ENCODE measurements at regions not wholly inside any gene's neighbourhood (a gene's known extent, or its start where the extent isn't known, plus 50 kb on each side); places are given as distances from the start of the nearest gene placed in this dataset.

GRCh38 chr4:10773010-10773409 is 88.4 kb upstream of the CLNK start:
- H3K27me3 Mint-ChIP-seq = no peaks in the 10 kb centered on the region
- no peak overlapping the region for H3K27ac Mint-ChIP-seq
- intact Hi-C loops (cut with micrococcal nuclease) = no loop called here
- no peaks in the 10 kb centered on the region for H3K36me3 Mint-ChIP-seq (ENCODE audit: low read depth)
- no peak for DNase-seq
- no peak overlapping the region for H3K4me3 Mint-ChIP-seq
- peaks cover 7% of the 10 kb centered on the region for H3K9me3 Mint-ChIP-seq
- no peaks in the 10 kb centered on the region for H3K4me1 Mint-ChIP-seq

GRCh38 chr4:10765386-10765785 is 80.8 kb upstream of the CLNK start:
- H3K36me3 Mint-ChIP-seq (ENCODE audit: low read depth) = no peaks in the 10 kb centered on the region
- H3K4me3 Mint-ChIP-seq = no peak overlapping the region
- H3K27me3 Mint-ChIP-seq = no peaks in the 10 kb centered on the region
- no peak for DNase-seq
- peaks cover 36% of the 10 kb centered on the region for H3K9me3 Mint-ChIP-seq
- H3K27ac Mint-ChIP-seq = no peak overlapping the region
- no peaks in the 10 kb centered on the region for H3K4me1 Mint-ChIP-seq
- intact Hi-C loops (cut with micrococcal nuclease) = no loop called here

- Mint-ChIP-seq H3K9me3 (peaks cover 29% of the 10 kb centered on the region), H3K27ac (no peak overlapping the region), H3K4me1 (no peaks in the 10 kb centered on the region), H3K27me3 (no peaks in the 10 kb centered on the region), H3K4me3 (no peak overlapping the region), H3K36me3 (ENCODE audit: low read depth) (no peaks in the 10 kb centered on the region)
- DNase-seq = no peak
- intact Hi-C loops (cut with micrococcal nuclease) = no loop called here
Observed at GRCh38 chr4:10762561-10762960, 78.0 kb upstream of the CLNK start.

GRCh38 chr4:10761903-10762302 is 77.3 kb upstream of the CLNK start:
- intact Hi-C loops (cut with micrococcal nuclease) = no loop called here
- Mint-ChIP-seq H3K27me3 (no peaks in the 10 kb centered on the region), H3K9me3 (peaks cover 28% of the 10 kb centered on the region)

GRCh38 chr4:10760086-10760485 is 75.5 kb upstream of the CLNK start:
- no peak for DNase-seq
- peaks cover 2% of the 10 kb centered on the region for H3K27me3 Mint-ChIP-seq
- no peak overlapping the region for H3K27ac Mint-ChIP-seq
- no peaks in the 10 kb centered on the region for H3K4me1 Mint-ChIP-seq
- peaks cover 22% of the 10 kb centered on the region for H3K9me3 Mint-ChIP-seq
- H3K4me3 Mint-ChIP-seq = no peak overlapping the region
- intact Hi-C loops (cut with micrococcal nuclease) = no loop called here
- H3K36me3 Mint-ChIP-seq (ENCODE audit: low read depth) = no peaks in the 10 kb centered on the region

More at GRCh38 chr4:10761903-10762302, 77.3 kb upstream of the CLNK start:
- H3K4me1 Mint-ChIP-seq = no peaks in the 10 kb centered on the region
- H3K4me3 Mint-ChIP-seq = no peak overlapping the region
- H3K36me3 Mint-ChIP-seq (ENCODE audit: low read depth) = no peaks in the 10 kb centered on the region
- DNase-seq = no peak
- H3K27ac Mint-ChIP-seq = no peak overlapping the region

GRCh38 chr4:10758906-10759305 is 74.3 kb upstream of the CLNK start:
- peaks cover 2% of the 10 kb centered on the region for H3K27me3 Mint-ChIP-seq

GRCh38 chr4:10753856-10754402 is 69.4 kb upstream of the CLNK start:
- no peak overlapping the region for H3K4me3 Mint-ChIP-seq
- no peaks in the 10 kb centered on the region for H3K36me3 Mint-ChIP-seq (ENCODE audit: low read depth)

More at GRCh38 chr4:10758906-10759305, 74.3 kb upstream of the CLNK start:
- Mint-ChIP-seq H3K27ac (no peak overlapping the region), H3K4me3 (no peak overlapping the region), H3K4me1 (no peaks in the 10 kb centered on the region), H3K36me3 (ENCODE audit: low read depth) (no peaks in the 10 kb centered on the region), H3K9me3 (peaks cover 15% of the 10 kb centered on the region)
- DNase-seq = no peak
- intact Hi-C loops (cut with micrococcal nuclease) = no loop called here

GRCh38 chr4:10753336-10753735 is 68.8 kb upstream of the CLNK start:
- no peaks in the 10 kb centered on the region for H3K36me3 Mint-ChIP-seq (ENCODE audit: low read depth)
- H3K27me3 Mint-ChIP-seq = peaks cover 4% of the 10 kb centered on the region
- intact Hi-C loops (cut with micrococcal nuclease) = no loop called here
- H3K9me3 Mint-ChIP-seq = peaks cover 13% of the 10 kb centered on the region
- no peaks in the 10 kb centered on the region for H3K4me1 Mint-ChIP-seq
- H3K4me3 Mint-ChIP-seq = no peak overlapping the region
- no peak for DNase-seq
- no peak overlapping the region for H3K27ac Mint-ChIP-seq

More at GRCh38 chr4:10753856-10754402, 69.4 kb upstream of the CLNK start:
- DNase-seq = no peak
- Mint-ChIP-seq H3K4me1 (no peaks in the 10 kb centered on the region), H3K27ac (peak overlapping the region; percentile 6), H3K9me3 (peaks cover 9% of the 10 kb centered on the region), H3K27me3 (peaks cover 4% of the 10 kb centered on the region)
- intact Hi-C loops (cut with micrococcal nuclease) = no loop called here

GRCh38 chr4:10750714-10751113 is 66.1 kb upstream of the CLNK start:
- H3K27me3 Mint-ChIP-seq = peaks cover 2% of the 10 kb centered on the region
- H3K4me3 Mint-ChIP-seq = no peak overlapping the region
- intact Hi-C loops (cut with micrococcal nuclease) = no loop called here
- no peak overlapping the region for H3K27ac Mint-ChIP-seq
- H3K4me1 Mint-ChIP-seq = no peaks in the 10 kb centered on the region
- DNase-seq = no peak
- no peaks in the 10 kb centered on the region for H3K36me3 Mint-ChIP-seq (ENCODE audit: low read depth)
- peaks cover 17% of the 10 kb centered on the region for H3K9me3 Mint-ChIP-seq

GRCh38 chr4:10747186-10747585 is 62.6 kb upstream of the CLNK start:
- Mint-ChIP-seq H3K9me3 (peaks cover 15% of the 10 kb centered on the region), H3K4me1 (no peaks in the 10 kb centered on the region), H3K27me3 (peaks cover 2% of the 10 kb centered on the region), H3K27ac (no peak overlapping the region), H3K4me3 (no peak overlapping the region), H3K36me3 (ENCODE audit: low read depth) (no peaks in the 10 kb centered on the region)
- no peak for DNase-seq
- intact Hi-C loops (cut with micrococcal nuclease) = no loop called here

- H3K27ac Mint-ChIP-seq = no peak overlapping the region
- DNase-seq = no peak
- H3K36me3 Mint-ChIP-seq (ENCODE audit: low read depth) = no peaks in the 10 kb centered on the region
- intact Hi-C loops (cut with micrococcal nuclease) = no loop called here
- peaks cover 2% of the 10 kb centered on the region for H3K4me1 Mint-ChIP-seq
- no peak overlapping the region for H3K4me3 Mint-ChIP-seq
- peaks cover 2% of the 10 kb centered on the region for H3K27me3 Mint-ChIP-seq
- peaks cover 15% of the 10 kb centered on the region for H3K9me3 Mint-ChIP-seq
Observed at GRCh38 chr4:10746371-10747171, 62.0 kb upstream of the CLNK start.

- no peaks in the 10 kb centered on the region for H3K36me3 Mint-ChIP-seq (ENCODE audit: low read depth)
- DNase-seq = no peak
- no peak overlapping the region for H3K27ac Mint-ChIP-seq
- peaks cover 13% of the 10 kb centered on the region for H3K9me3 Mint-ChIP-seq
- no peak overlapping the region for H3K4me3 Mint-ChIP-seq
- intact Hi-C loops (cut with micrococcal nuclease) = no loop called here
- H3K4me1 Mint-ChIP-seq = peaks cover 14% of the 10 kb centered on the region
- H3K27me3 Mint-ChIP-seq = no peaks in the 10 kb centered on the region
Observed at GRCh38 chr4:10743357-10743756, 58.8 kb upstream of the CLNK start.

GRCh38 chr4:10741961-10742699 is 57.6 kb upstream of the CLNK start:
- intact Hi-C loops (cut with micrococcal nuclease) = no loop called here
- peak overlapping the region; percentile 4 for H3K27ac Mint-ChIP-seq
- H3K4me3 Mint-ChIP-seq = no peak overlapping the region
- H3K9me3 Mint-ChIP-seq = peaks cover 13% of the 10 kb centered on the region
- peaks cover 18% of the 10 kb centered on the region for H3K4me1 Mint-ChIP-seq
- DNase-seq = no peak
- H3K36me3 Mint-ChIP-seq (ENCODE audit: low read depth) = no peaks in the 10 kb centered on the region
- no peaks in the 10 kb centered on the region for H3K27me3 Mint-ChIP-seq

Data from activated CD4-positive, alpha-beta T cell treated with anti-CD3 and anti-CD28 coated beads, Interleukin-2, amount 10 ng/mL, durations not matched to agents 24 days and 14 days (primary cell).